Stimulated activated CD4-positive, alpha-beta T cell treated with anti-CD3 and anti-CD28 coated beads, Interleukin-12 subunit alpha, Interleukin-12 subunit beta, amount 100 ng/mL, for 48 hours (primary cell): ENCODE measurements at regions not wholly inside any gene's neighbourhood (a gene's known extent, or its start where the extent isn't known, plus 50 kb on each side); places are given as distances from the start of the nearest gene placed in this dataset.

Experiments used
- DNase-seq, 3 donors: peaks; one replicate each; pipeline ENCODE4 v3.0.0-alpha.2; 2020; ENCODE audit warnings: low read depth in 2 of 3, low spot score in 1 of 3

- no peak for DNase-seq
Measured at GRCh38 chr9:115643948-115644727, 509.5 kb upstream of the PAPPA start.

GRCh38 chr9:115649991-115650472 lies 503.6 kb upstream of the PAPPA start:
- no peak for DNase-seq

GRCh38 chr9:115650768-115651167 lies 502.8 kb upstream of the PAPPA start:
- DNase-seq: no peak

DNA sequence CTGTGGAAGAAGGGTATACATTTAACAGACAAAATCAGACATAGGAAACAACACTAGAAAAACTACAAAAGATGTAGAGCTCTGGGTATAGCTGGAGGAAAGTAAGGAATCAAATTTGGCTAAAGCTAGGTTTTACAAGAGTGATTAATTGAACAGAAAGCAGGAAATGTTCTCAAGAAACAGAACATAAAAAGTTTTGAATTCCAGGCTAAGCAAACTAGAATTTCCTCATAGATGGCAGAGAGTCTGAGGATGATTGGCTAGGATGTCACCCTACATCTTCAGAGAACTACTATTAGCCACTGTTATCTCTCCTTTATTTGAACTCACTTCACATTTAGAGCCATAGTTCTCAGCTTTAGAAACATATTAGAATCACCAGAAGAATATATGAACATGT lies 502.1 kb upstream of the PAPPA start:
- DNase-seq: no peak

GRCh38 chr9:115653171-115653606 lies 500.4 kb upstream of the PAPPA start:
- no peak for DNase-seq

DNA sequence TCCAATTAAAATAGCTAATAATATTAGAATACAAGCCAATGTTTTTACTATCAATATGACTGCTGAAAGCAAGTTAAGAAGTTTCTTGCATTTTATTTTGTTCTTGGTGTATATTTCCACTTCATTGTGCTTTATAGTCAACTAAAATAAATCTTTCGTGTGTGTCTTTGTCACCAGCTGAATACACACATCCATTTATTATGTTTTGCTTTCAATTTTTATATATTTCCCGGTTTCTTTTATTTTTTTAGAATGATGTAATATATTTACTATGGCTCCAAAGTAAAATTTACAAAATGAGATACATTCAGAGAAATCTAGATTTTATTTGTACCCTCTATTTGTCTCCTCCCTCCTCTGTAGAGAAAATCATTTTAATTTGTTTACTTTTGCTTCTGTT lies 495.9 kb upstream of the PAPPA start:
- DNase-seq: no peak

- no peak for DNase-seq
Measured at GRCh38 chr9:115665519-115665918, 488.1 kb upstream of the PAPPA start.

DNA sequence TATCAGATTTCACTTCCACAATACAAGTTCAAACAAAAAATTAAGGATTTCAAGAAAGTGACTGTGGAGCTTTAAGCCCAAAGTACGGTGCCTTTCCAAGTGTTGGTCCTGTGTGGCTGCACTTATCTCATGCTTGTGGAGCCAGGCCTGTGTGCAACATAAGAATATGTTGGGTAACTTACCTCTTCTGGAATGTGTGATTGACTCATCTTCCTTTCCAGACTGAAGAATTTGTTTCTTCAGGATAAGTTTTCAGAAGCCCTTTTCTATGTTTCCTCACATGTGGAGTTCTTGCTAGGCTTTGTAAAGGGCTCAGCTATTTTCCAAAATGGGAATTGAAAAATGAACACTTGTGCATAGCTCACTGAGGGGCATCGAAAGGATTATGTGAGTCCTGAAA lies 485.1 kb upstream of the PAPPA start:
- DNase-seq: no peak

GRCh38 chr9:115671236-115671962 lies 482.2 kb upstream of the PAPPA start:
- DNase-seq: no peak

- DNase-seq: no peak
Measured at GRCh38 chr9:115671963-115672305, 481.7 kb upstream of the PAPPA start.

- no peak for DNase-seq
Measured at GRCh38 chr9:115672477-115673316, 480.9 kb upstream of the PAPPA start.

GRCh38 chr9:115673599-115673998 lies 480.0 kb upstream of the PAPPA start:
- DNase-seq: no peak

DNA sequence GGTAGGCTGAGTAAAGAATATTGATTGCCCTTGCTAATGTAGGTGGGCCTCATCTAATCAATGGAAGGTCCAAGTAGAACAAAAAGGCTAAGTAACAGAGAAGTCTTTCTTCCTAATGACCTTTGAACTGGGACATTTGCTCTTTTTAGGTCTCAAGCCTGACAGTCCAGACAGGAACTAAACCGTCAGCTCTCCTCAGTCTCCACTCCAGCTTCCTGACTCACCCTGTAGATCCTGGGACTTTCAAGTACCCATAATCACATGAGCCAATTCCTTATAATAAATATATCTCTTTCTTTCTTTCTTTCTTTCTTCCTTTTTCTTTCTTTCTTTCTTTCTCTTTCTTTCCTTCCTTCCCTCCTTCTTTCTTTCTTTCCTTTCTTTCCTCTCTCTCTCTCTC lies 479.5 kb upstream of the PAPPA start:
- no peak for DNase-seq

GRCh38 chr9:115675834-115676233 lies 477.8 kb upstream of the PAPPA start:
- DNase-seq: no peak

DNA sequence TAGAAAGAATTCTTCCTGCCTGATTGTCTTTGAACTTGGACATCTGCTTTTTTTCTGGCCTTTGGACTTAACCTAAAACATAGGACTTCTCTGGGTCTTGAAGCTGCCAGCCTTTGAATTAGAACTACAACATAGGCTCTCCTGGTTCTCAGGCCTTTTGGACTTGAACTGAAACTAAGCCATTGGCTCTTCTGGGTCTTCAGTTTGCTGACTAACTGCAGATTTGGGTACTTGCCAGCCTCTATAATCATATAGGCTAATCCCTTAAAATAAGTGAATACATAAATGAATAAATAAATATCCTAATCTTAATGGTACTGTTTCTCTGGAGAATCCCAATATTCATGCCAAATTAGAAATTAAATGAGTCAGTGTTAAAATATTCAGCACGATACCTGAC lies 473.4 kb upstream of the PAPPA start:
- no peak for DNase-seq

- no peak for DNase-seq
Measured at GRCh38 chr9:115681585-115681984, 472.0 kb upstream of the PAPPA start.

DNA sequence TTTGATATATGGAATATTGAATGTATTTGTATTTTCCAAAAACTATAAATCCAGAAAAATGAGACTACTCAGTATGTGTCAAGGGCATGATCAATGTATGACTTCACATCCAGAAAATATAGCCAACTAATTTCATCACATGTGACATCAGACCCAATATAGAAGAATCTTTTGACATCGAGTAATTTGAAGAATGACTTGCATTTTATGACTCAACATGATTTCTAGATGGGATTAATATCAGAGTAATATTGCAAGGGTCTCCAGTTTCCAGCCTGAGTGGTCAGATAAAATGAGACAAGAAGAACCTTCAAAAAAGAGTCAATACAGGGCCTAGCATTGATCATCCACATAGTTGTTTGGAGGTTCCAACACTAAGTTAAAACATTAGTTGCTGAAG lies 467.5 kb upstream of the PAPPA start:
- no peak for DNase-seq

DNA sequence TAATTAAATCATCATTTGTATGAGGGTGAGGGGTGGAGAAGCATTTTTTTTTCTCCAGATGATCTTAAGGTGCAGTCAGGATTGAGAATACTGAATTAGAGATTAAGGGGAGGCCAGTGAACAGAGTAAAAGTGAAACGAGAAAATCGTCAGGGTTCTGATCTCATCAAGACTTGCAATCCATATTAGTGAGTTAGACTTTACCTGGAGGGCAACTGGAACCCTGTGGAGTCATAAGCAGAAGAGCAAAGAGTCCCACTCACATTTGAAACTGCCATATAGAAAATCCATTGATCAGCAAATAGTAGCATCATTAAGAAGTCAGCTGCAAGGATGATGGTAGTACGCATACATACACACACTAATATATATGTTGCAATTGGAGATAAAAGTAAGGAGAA lies 466.2 kb upstream of the PAPPA start:
- DNase-seq: no peak

DNA sequence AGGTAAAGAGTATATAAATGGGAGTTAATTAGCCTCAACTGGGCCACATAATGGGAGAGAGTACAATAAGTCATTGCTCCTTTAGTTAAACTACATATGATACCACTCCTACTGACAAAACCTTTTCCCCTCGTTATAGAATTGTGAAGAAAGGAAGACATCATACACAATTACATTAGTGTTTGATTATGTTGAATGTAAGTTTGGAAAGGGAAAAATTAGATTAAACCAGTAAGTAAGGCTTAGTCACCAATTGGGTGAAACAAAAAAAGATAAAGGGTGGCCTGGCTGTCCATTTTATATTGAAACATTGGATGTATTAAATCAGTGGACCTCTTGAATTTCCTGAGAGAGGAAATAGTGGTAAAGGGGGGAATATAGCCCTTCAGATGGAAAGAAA lies 464.3 kb upstream of the PAPPA start:
- DNase-seq: no peak

DNA sequence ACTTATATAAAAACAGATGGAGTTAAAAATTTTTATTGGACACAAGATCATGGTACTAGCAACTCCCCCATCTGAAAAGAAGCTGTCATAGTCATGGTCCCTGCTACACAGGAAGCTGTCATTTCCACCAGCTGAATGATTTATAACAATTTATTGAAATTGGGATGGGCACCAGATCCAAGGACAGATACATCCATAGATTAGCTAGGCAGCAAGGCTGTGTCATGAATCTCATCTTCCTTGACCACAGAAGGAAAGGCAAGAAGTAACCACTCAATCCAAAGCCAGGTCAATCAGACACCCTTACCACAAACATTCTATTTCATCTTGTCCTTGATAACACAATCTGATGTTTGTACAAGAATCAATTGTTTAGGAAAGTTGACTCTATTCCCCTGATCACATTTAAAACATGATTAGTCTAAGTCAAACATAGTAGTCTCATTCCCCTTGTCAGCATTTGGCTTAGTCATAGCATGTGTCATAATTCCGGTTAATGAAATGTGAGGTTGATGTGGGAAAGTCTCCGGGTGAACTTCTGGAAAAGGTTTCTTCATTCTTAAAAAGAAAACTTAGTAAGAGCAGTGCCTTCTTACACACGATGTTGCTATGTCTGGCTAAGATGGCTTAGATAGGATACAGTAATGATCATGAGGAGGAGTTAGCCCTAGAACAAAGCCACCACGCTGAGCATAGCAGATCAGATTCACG lies 462.6 kb upstream of the PAPPA start:
- no peak for DNase-seq

GRCh38 chr9:115691693-115692092 lies 461.9 kb upstream of the PAPPA start:
- DNase-seq: no peak
